ENCODE measurements at regions not wholly inside any gene's neighbourhood (a gene's known extent, or its start where the extent isn't known, plus 50 kb on each side); places are given as distances from the start of the nearest gene placed in this dataset.

DNA sequence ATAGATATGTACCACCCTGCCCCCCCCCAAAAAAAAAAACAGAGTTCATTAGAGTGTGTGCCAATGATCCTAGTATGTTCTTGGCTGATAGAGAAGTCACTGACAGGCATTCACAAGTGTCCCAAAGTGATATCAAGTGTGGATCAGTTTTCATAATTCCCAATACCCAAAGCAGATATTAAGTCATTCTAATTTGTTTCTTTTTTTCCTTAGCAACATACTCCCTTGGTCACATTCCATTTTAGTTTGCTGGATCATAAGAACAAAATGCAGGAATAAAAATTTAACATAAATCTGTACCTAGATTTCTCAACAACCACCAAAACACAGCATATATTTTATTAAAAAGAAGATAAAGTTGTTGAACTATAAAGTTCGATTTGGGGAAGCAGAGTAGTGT, 129.8 kb upstream of the PALMD start:
- TF ChIP-seq POLR2AphosphoS5 (IDR thresholded peaks at IDR 0.05; ENCODE audit: low read depth, low read length) (no peak), TAF1 (IDR thresholded peaks at IDR 0.05; ENCODE audit: borderline replicate concordance, insufficient read depth, low read length) (no peak), SIN3A (IDR thresholded peaks at IDR 0.05; ENCODE audit: borderline replicate concordance, insufficient read depth, low read length) (no peak)
- TF ChIP-seq, protein P1, sequence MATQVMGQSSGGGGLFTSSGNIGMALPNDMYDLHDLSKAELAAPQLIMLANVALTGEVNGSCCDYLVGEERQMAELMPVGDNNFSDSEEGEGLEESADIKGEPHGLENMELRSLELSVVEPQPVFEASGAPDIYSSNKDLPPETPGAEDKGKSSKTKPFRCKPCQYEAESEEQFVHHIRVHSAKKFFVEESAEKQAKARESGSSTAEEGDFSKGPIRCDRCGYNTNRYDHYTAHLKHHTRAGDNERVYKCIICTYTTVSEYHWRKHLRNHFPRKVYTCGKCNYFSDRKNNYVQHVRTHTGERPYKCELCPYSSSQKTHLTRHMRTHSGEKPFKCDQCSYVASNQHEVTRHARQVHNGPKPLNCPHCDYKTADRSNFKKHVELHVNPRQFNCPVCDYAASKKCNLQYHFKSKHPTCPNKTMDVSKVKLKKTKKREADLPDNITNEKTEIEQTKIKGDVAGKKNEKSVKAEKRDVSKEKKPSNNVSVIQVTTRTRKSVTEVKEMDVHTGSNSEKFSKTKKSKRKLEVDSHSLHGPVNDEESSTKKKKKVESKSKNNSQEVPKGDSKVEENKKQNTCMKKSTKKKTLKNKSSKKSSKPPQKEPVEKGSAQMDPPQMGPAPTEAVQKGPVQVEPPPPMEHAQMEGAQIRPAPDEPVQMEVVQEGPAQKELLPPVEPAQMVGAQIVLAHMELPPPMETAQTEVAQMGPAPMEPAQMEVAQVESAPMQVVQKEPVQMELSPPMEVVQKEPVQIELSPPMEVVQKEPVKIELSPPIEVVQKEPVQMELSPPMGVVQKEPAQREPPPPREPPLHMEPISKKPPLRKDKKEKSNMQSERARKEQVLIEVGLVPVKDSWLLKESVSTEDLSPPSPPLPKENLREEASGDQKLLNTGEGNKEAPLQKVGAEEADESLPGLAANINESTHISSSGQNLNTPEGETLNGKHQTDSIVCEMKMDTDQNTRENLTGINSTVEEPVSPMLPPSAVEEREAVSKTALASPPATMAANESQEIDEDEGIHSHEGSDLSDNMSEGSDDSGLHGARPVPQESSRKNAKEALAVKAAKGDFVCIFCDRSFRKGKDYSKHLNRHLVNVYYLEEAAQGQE (IDR thresholded peaks at IDR 0.05; ENCODE audit: insufficient read depth in 1 of 2, low read depth in 2 of 2, low read length in 2 of 2), result no peak
